Mesendoderm (in vitro differentiated cells): ENCODE measurements at regions not wholly inside any gene's neighbourhood (a gene's known extent, or its start where the extent isn't known, plus 50 kb on each side); places are given as distances from the start of the nearest gene placed in this dataset.
"Not testable (repeated sequence)": the region's sequence is repeated elsewhere in the genome, so short reads cannot be mapped to it uniquely, and the experiment has no call there.

Source experiments
- DNase-seq: peaks from one replicate; pipeline ENCODE4 v3.0.0; 2013
- H2AK5ac ChIP-seq: 2 replicates; pipeline ENCODE4 v1.6.1; 2013; ENCODE audit warnings: low read length, inconsistent platforms
- H2BK120ac ChIP-seq: 2 replicates; pipeline ENCODE4 v1.6.1; 2013; ENCODE audit warnings: low read depth, mild to moderate bottlenecking, low read length, moderate library complexity, mixed read lengths
- H2BK15ac ChIP-seq: replicated peaks from 2 replicates; pipeline ENCODE4 v1.6.1; 2013; ENCODE audit warnings: low read depth, mild to moderate bottlenecking, moderate library complexity
- H2BK5ac ChIP-seq: 2 replicates; pipeline ENCODE4 v1.6.1; 2013; ENCODE audit warnings: low read length, inconsistent platforms
- H3K18ac ChIP-seq: 2 replicates; pipeline ENCODE4 v1.6.1; 2013; ENCODE audit warnings: mild to moderate bottlenecking, low read length, mixed read lengths
- H3K23ac ChIP-seq: one replicate; pipeline ENCODE4 v1.6.1; 2013; ENCODE audit warnings: low read length
- H3K27ac ChIP-seq: 2 replicates; pipeline ENCODE4 v1.5.1; 2013; ENCODE audit warnings: low read depth, mild to moderate bottlenecking, inconsistent platforms, low read length, moderate library complexity
- H3K27me3 ChIP-seq: 2 replicates; pipeline ENCODE4 v1.6.1; 2013; ENCODE audit warnings: low read length, control low read depth, mild to moderate bottlenecking, inconsistent platforms; ENCODE audit not compliant: insufficient read depth, poor library complexity
- H3K36me3 ChIP-seq: 2 replicates; pipeline ENCODE4 v1.6.1; 2013; ENCODE audit warnings: low read length, inconsistent platforms; ENCODE audit not compliant: control insufficient read depth, insufficient read depth
- H3K4ac ChIP-seq: one replicate; pipeline ENCODE4 v1.6.1; 2013; ENCODE audit warnings: low read depth, mild to moderate bottlenecking, low read length, moderate library complexity
- H3K4me1 ChIP-seq: 2 replicates; pipeline ENCODE4 v1.6.1; 2013; ENCODE audit warnings: low read depth, low read length, inconsistent platforms; ENCODE audit not compliant: control insufficient read depth
- H3K4me2 ChIP-seq: 2 replicates; pipeline ENCODE4 v1.6.1; 2013; ENCODE audit warnings: low read length
- H3K4me3 ChIP-seq: 2 replicates; pipeline ENCODE4 v1.5.1; 2013; ENCODE audit warnings: mild to moderate bottlenecking, low read length
- H3K56ac ChIP-seq: one replicate; pipeline ENCODE4 v1.6.1; 2013; ENCODE audit warnings: low read length
- H3K79me1 ChIP-seq: 2 replicates; pipeline ENCODE4 v1.6.1; 2013; ENCODE audit warnings: low read length, inconsistent platforms
- H3K79me2 ChIP-seq: 2 replicates; pipeline ENCODE4 v1.6.1; 2013; ENCODE audit warnings: mild to moderate bottlenecking, low read length; ENCODE audit not compliant: control insufficient read depth, insufficient read depth
- H3K9ac ChIP-seq: 2 replicates; pipeline ENCODE4 v1.6.1; 2013; ENCODE audit warnings: low read length, inconsistent platforms
- H4K5ac ChIP-seq: one replicate; pipeline ENCODE4 v1.6.1; 2013; ENCODE audit warnings: low read length
- H4K8ac ChIP-seq: one replicate; pipeline ENCODE4 v1.6.1; 2013; ENCODE audit warnings: low read depth, mild to moderate bottlenecking, control low read depth, low read length, moderate library complexity
- WGBS: extraction: QIAGEN DNeasy Blood & Tissue Kit; methylation state at CpG from one replicate; pipeline ENCODE4 v1.1.7; 2013; ENCODE audit warnings: low lambda C conversion rate, missing lambda C conversion rate; ENCODE audit not compliant: insufficient coverage; ENCODE audit errors: extremely low coverage; 5-methylcytosine and 5-hydroxymethylcytosine counted together

DNA sequence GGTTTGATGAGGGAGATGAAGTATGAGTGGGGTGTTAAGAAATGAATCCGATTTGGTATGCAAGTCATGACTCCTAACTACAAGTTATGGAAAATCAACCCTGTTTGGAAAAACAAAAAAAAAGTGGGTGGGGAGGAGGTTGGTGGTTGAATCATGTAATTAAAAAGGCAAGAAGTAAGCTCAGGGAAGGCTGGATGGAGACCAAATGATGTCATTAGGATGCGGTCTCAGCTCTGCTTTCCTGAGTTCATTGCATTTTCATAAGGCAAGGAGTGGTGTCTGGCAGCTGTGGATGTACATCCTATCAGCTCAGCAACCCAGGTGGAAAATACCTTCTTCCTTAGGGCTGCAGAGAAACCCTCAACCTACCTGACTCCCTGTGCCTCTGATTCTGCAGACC, 60.4 kb upstream of the AKAP12 start:
- no peak overlapping the region for H3K18ac ChIP-seq
- H2BK120ac ChIP-seq, result no peak overlapping the region
- H4K8ac ChIP-seq, result no peak overlapping the region
- no peak overlapping the region for H2BK15ac ChIP-seq
- H4K5ac ChIP-seq, result no peak overlapping the region
- H3K4me1 ChIP-seq, result no peaks in the 10 kb centered on the region
- no peaks in the 10 kb centered on the region for H3K79me1 ChIP-seq
- H3K27me3 ChIP-seq, result no peaks in the 10 kb centered on the region
- no peak overlapping the region for H3K23ac ChIP-seq
- H3K4me3 ChIP-seq, result no peak overlapping the region
- H3K9ac ChIP-seq, result no peak overlapping the region
- H2BK5ac ChIP-seq, result no peak overlapping the region
- no peaks in the 10 kb centered on the region for H3K79me2 ChIP-seq
- WGBS, result 100% methylated on average over 1 of the region's 2 CpGs
- H2AK5ac ChIP-seq, result no peak overlapping the region
- no peak overlapping the region for H3K56ac ChIP-seq
- no peak for DNase-seq
- H3K4me2 ChIP-seq, result no peak overlapping the region
- H3K36me3 ChIP-seq, result no peaks in the 10 kb centered on the region
- H3K27ac ChIP-seq, result no peak overlapping the region
- H3K4ac ChIP-seq, result no peak overlapping the region

DNA sequence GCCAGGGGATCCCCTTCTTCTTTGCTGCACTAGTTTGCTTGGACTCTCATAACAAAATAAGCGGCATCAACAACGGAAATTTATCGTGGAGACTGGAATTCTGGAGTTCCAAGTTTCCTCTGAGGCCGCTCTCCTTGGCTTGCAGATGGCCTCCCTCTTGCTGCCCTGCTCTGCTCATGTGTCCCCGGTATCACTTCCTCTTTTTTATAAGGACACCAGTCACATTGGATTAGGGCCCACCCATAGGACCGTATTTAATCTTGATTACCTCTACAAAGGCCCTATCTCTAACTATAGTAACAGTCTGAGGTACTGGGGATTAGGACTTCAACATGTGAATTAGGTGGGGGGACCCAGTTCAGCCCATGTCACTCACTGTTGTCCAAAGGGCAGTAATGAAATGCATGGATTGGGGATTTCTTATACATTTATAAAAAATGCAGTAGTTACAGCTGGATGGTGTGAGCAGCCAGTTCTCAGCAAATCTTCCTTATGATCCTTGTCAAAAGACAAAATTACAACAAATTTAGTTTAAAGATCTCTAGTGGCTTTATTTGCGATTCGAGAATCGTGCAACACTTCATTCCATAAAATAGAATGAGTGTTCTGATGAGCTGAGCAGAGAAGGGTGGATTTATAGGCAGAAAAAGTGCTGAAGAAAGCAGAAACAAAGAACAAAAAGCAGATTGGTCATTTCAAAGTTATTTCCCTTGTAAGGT, 59.3 kb upstream of the AKAP12 start:
- Histone ChIP-seq H2AK5ac (no peak overlapping the region), H3K27ac (no peak overlapping the region), H2BK5ac (no peak overlapping the region), H3K56ac (no peak overlapping the region), H3K27me3 (no peaks in the 10 kb centered on the region), H3K79me2 (no peaks in the 10 kb centered on the region), H4K5ac (no peak overlapping the region), H3K36me3 (no peaks in the 10 kb centered on the region), H2BK15ac (no peak overlapping the region), H3K23ac (no peak overlapping the region), H3K4me2 (no peak overlapping the region), H3K4ac (no peak overlapping the region), H2BK120ac (no peak overlapping the region), H3K79me1 (no peaks in the 10 kb centered on the region), H3K18ac (no peak overlapping the region), H3K4me1 (no peaks in the 10 kb centered on the region), H3K4me3 (no peak overlapping the region), H3K9ac (no peak overlapping the region), H4K8ac (no peak overlapping the region)
- WGBS, result no CpG with 5 or more reads among the region's 9 CpGs
- DNase-seq, result no peak

DNA sequence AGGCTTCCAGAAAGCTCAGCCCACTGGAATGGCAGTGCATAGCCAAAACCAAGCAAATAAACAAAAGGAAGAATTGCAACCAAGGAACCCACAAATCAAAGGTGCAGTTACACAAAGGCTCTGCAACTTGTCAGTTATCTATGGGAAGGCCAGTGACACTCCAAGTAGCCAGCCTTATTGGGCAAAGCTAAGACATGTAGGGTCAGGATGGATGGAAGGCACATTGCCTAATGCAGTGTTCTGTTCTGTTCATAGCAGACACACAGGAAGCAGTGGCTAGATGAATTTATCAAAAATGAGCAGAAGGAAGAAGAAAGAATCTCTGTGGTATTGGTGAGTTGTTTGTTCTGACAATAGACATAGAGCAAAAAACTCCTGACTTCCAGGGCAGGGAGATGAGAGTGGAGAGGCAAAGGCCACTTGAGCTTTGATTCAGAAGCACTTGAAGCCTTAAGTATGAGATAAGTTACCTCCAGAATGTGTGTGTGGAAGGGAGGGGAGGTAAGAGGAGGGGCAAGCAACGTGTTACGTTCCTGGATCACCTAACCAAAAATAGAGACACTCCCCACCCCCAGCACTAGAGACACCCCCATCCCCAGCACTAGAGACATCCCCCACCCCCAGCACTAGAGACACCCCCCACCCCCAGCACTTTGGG, 57.9 kb upstream of the AKAP12 start:
- no peak overlapping the region for H3K18ac ChIP-seq
- no peak overlapping the region for H3K4ac ChIP-seq
- H2BK15ac ChIP-seq, result no peak overlapping the region
- no peak for DNase-seq
- H3K36me3 ChIP-seq, result no peaks in the 10 kb centered on the region
- no peaks in the 10 kb centered on the region for H3K79me1 ChIP-seq
- no peak overlapping the region for H3K9ac ChIP-seq
- H3K79me2 ChIP-seq, result no peaks in the 10 kb centered on the region
- H3K27ac ChIP-seq, result no peak overlapping the region
- H4K5ac ChIP-seq, result no peak overlapping the region
- no peak overlapping the region for H3K56ac ChIP-seq
- H3K27me3 ChIP-seq, result no peaks in the 10 kb centered on the region
- no peak overlapping the region for H2AK5ac ChIP-seq
- no peak overlapping the region for H2BK120ac ChIP-seq
- H3K4me3 ChIP-seq, result no peak overlapping the region
- no peaks in the 10 kb centered on the region for H3K4me1 ChIP-seq
- WGBS, result no CpG with 5 or more reads among the region's 2 CpGs
- H2BK5ac ChIP-seq, result no peak overlapping the region
- H3K23ac ChIP-seq, result no peak overlapping the region
- no peak overlapping the region for H3K4me2 ChIP-seq
- no peak overlapping the region for H4K8ac ChIP-seq

DNA sequence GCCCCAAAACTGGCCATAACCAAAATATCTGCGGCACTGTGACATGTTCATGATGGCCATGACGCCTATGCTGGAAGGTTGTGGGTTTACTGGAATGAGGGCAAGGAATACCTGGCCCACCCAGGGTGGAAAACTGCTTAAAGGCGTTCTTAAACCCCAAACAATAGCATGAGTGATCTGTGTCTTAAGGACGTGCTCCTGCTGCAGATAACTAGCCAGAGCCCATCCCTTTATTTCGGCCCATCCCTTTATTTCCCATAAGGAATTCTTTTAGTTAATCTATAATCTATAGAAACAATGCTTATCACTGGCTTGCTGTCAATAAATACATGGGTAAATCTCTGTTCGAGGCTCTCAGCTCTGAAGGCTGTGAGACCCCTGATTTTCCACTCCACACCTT, 56.8 kb upstream of the AKAP12 start:
- H4K5ac ChIP-seq, H2BK5ac ChIP-seq, H3K79me1 ChIP-seq, H3K4me3 ChIP-seq, H2BK15ac ChIP-seq, H3K4me1 ChIP-seq, H3K27me3 ChIP-seq, H3K18ac ChIP-seq, H3K56ac ChIP-seq, H3K4me2 ChIP-seq, H3K9ac ChIP-seq, H3K36me3 ChIP-seq, H3K27ac ChIP-seq, H2BK120ac ChIP-seq, DNase-seq, H3K79me2 ChIP-seq, H2AK5ac ChIP-seq, H4K8ac ChIP-seq, H3K23ac ChIP-seq, H3K4ac ChIP-seq: not testable (repeated sequence)
- WGBS, result no CpG with 5 or more reads among the region's 6 CpGs

DNA sequence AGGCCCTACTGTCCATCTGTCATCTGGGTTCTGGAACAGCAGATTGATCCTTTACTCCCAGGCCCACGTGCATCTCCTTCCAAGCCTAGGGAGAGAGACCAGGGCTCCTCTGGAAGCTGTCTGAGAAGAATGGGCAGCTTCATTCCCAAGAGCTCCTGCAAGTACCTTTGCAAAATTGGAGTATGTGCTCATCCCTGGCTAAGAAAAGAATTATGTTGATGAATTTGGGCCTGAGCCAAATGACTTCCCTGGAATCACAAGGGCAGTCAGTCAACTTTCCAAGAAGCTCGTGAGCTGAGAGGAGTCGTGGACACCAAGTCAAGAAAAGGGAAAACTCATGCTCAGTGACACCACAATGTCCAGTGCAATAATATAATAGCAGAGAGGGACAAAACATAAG, 54.6 kb upstream of the AKAP12 start:
- WGBS, result no CpG with 5 or more reads among the region's 3 CpGs
- H4K8ac ChIP-seq, result no peak overlapping the region

DNA sequence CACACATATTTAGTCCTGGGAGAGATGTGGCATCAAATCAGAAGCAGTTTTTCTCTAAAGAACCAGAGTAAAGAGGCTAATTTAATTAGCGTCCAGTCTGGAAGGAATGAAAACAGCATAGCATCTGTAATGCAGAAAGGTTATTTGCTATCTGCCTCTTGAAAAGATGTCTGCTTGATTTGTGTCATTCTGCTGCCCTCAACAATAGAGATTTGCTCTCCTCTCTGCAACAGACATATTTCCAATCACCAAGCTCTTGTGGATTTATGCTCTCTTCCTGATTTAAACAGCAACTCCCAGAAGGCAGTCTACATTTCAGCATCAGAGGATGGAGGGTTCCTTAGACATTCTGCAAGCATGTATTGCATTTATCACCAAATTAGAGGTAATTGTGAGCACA, 53.5 kb upstream of the AKAP12 start:
- Histone ChIP-seq H3K23ac (no peak overlapping the region), H3K4ac (no peak overlapping the region), H2BK120ac (no peak overlapping the region), H3K36me3 (no peaks in the 10 kb centered on the region), H3K4me3 (no peak overlapping the region), H2BK15ac (no peak overlapping the region), H3K9ac (no peak overlapping the region), H3K79me2 (no peaks in the 10 kb centered on the region), H4K8ac (no peak overlapping the region), H3K18ac (no peak overlapping the region), H2BK5ac (no peak overlapping the region), H3K79me1 (no peaks in the 10 kb centered on the region), H4K5ac (no peak overlapping the region), H2AK5ac (no peak overlapping the region), H3K4me2 (no peak overlapping the region), H3K4me1 (no peaks in the 10 kb centered on the region), H3K27ac (no peak overlapping the region), H3K27me3 (no peaks in the 10 kb centered on the region), H3K56ac (no peak overlapping the region)
- DNase-seq, result no peak
- WGBS, result no CpG with 5 or more reads among the region's 1 CpG

More for the DNA sequence above, 54.6 kb upstream of the AKAP12 start:
- no peak overlapping the region for H3K4me2 ChIP-seq
- H3K23ac ChIP-seq, result no peak overlapping the region
- no peak overlapping the region for H3K56ac ChIP-seq
- no peak overlapping the region for H4K5ac ChIP-seq
- H3K27ac ChIP-seq, result no peak overlapping the region
- no peaks in the 10 kb centered on the region for H3K27me3 ChIP-seq
- H3K4me1 ChIP-seq, result no peaks in the 10 kb centered on the region
- DNase-seq, result no peak
- H3K79me2 ChIP-seq, result no peaks in the 10 kb centered on the region
- no peak overlapping the region for H2BK120ac ChIP-seq
- H2BK5ac ChIP-seq, result no peak overlapping the region
- no peak overlapping the region for H2AK5ac ChIP-seq
- no peaks in the 10 kb centered on the region for H3K79me1 ChIP-seq
- no peak overlapping the region for H3K4ac ChIP-seq
- H3K9ac ChIP-seq, result no peak overlapping the region
- no peaks in the 10 kb centered on the region for H3K36me3 ChIP-seq
- no peak overlapping the region for H3K18ac ChIP-seq
- H3K4me3 ChIP-seq, result no peak overlapping the region
- no peak overlapping the region for H2BK15ac ChIP-seq
